Coronary artery (tissue), 2 donors: ENCODE measurements at regions not wholly inside any gene's neighbourhood (a gene's known extent, or its start where the extent isn't known, plus 50 kb on each side); places are given as distances from the start of the nearest gene placed in this dataset.

Source experiments
- DNase-seq: peaks from one replicate; pipeline ENCODE4 v3.0.0-alpha.2; 2017; ENCODE audit warnings: low spot score
- H3K27ac ChIP-seq, 2 donors: fragments of 200-600 bp; sonication (generic); one replicate each; pipeline ENCODE4 v1.5.1; 2016 to 2019
- H3K4me3 ChIP-seq: fragments of 200-600 bp; sonication (generic); 2 replicates; pipeline ENCODE4 v1.5.1; 2016; ENCODE audit warnings: mild to moderate bottlenecking, moderate library complexity
- CTCF ChIP-seq: fragments of 200-600 bp; sonication (generic); IDR thresholded peaks from one replicate; pipeline ENCODE4 v1.5.1; 2019; ENCODE audit warnings: antibody characterized with exemption

GRCh38 chr3:42037318-42037945 is 53.7 kb upstream of the TRAK1 start:
- DNase-seq: no peak
- TF ChIP-seq CTCF: no peak
- Histone ChIP-seq H3K4me3 (no peak overlapping the region), H3K27ac (peak overlapping the region; percentile 26 to 88)

- no peak for TF ChIP-seq CTCF
- no peak overlapping the region for H3K4me3 ChIP-seq
- DNase-seq: no peak
- H3K27ac ChIP-seq: peak overlapping the region; percentile 26 to 88
Observed at GRCh38 chr3:42036483-42036823, 54.7 kb upstream of the TRAK1 start.

- no peak for DNase-seq
- H3K4me3 ChIP-seq: no peak overlapping the region
- no peak for TF ChIP-seq CTCF
- peak overlapping the region; percentile 26 to 88 for H3K27ac ChIP-seq
Observed at GRCh38 chr3:42035816-42036482, 55.2 kb upstream of the TRAK1 start.

- no peak for TF ChIP-seq CTCF
- no peak for DNase-seq
- H3K27ac ChIP-seq: peak overlapping the region; percentile 26 to 88
- H3K4me3 ChIP-seq: no peak overlapping the region
Observed at GRCh38 chr3:42035007-42035406, 56.1 kb upstream of the TRAK1 start.

GRCh38 chr3:42033741-42034140 is 57.4 kb upstream of the TRAK1 start:
- no peak for DNase-seq
- peak overlapping the region in 1 of 2 donors; percentile 88 for H3K27ac ChIP-seq
- no peak for TF ChIP-seq CTCF
- H3K4me3 ChIP-seq: no peak overlapping the region

- Histone ChIP-seq H3K27ac (peak overlapping the region; percentile 73 to 88), H3K4me3 (peak overlapping the region; percentile 39)
- peak; percentile 94 for DNase-seq
- TF ChIP-seq CTCF: no peak
Observed at GRCh38 chr3:42032693-42033349, 58.3 kb upstream of the TRAK1 start.
